B cell (primary cell): ENCODE measurements at regions not wholly inside any gene's neighbourhood (a gene's known extent, or its start where the extent isn't known, plus 50 kb on each side); places are given as distances from the start of the nearest gene placed in this dataset.

Experiments used
- CTCF ChIP-seq: fragments of 200-600 bp; IDR thresholded peaks from one replicate; pipeline ENCODE4 v1.8.0; 2022; ENCODE audit warnings: antibody characterized with exemption, mild to moderate bottlenecking
- EZH2 ChIP-seq: IDR thresholded peaks from 2 replicates; pipeline ENCODE4 v1.6.1; 2012; ENCODE audit warnings: borderline replicate concordance, low read depth, mild to moderate bottlenecking, moderate library complexity, low read length; ENCODE audit not compliant: insufficient read depth, poor library complexity, severe bottlenecking

DNA sequence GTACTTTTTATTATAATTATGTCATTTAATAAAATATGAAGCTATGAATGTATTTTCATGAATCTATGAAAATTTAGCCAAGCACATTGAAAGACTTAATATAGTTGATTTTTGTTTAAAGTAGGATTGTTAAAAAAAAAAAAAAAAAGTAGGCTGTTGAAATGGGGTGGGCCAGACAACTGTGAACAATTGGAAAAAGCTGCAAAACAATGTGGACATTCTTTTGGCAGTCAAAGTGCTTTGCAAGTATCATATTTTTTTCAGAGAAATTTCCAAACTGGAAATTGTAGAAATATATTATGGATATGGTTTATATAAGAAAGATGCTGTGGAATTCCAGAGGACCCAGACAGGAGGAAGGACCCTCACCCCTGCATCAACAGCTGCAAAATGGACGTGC lies 82.1 kb downstream of the ETAA1 start:
- TF ChIP-seq CTCF (no peak), EZH2 (no peak)
